Osteoblast (primary cell): ENCODE measurements at regions not wholly inside any gene's neighbourhood (a gene's known extent, or its start where the extent isn't known, plus 50 kb on each side); places are given as distances from the start of the nearest gene placed in this dataset.

Experiments
- DNase-seq: peaks from one replicate; pipeline ENCODE4 v3.0.0; 2011; ENCODE audit warnings: low spot score, mixed read lengths; ENCODE audit not compliant: insufficient read length; ENCODE audit errors: missing footprints
- H2AFZ ChIP-seq: 2 replicates; pipeline ENCODE4 v1.6.0; 2011; ENCODE audit warnings: mild to moderate bottlenecking, low read length
- H3K27ac ChIP-seq: 2 replicates; pipeline ENCODE4 v1.5.1; 2011; ENCODE audit warnings: mild to moderate bottlenecking, low read depth, low read length, moderate library complexity
- H3K27me3 ChIP-seq: 2 replicates; pipeline ENCODE4 v1.6.0; 2012; ENCODE audit warnings: mild to moderate bottlenecking, control low read depth, inconsistent platforms, low read length, moderate library complexity; ENCODE audit not compliant: insufficient read depth
- H3K36me3 ChIP-seq: 2 replicates; pipeline ENCODE4 v1.5.1; 2011; ENCODE audit warnings: mild to moderate bottlenecking, low read length, control low read depth, moderate library complexity; ENCODE audit not compliant: insufficient read depth
- H3K4me1 ChIP-seq: 2 replicates; pipeline ENCODE4 v1.5.1; 2011; ENCODE audit warnings: mild to moderate bottlenecking, low read length, control low read depth, moderate library complexity; ENCODE audit not compliant: insufficient read depth
- H3K4me2 ChIP-seq: 2 replicates; pipeline ENCODE4 v1.6.0; 2011; ENCODE audit warnings: mild to moderate bottlenecking, low read length; ENCODE audit not compliant: insufficient read depth
- H3K4me3 ChIP-seq: fragments of 200-600 bp; sonication (generic); 3 replicates; pipeline ENCODE4 v1.5.1; 2012; ENCODE audit warnings: mild to moderate bottlenecking, low read length, inconsistent platforms; ENCODE audit not compliant: insufficient read depth
- H3K79me2 ChIP-seq: 2 replicates; pipeline ENCODE4 v1.6.0; 2012; ENCODE audit warnings: mild to moderate bottlenecking, low read length, control low read depth, inconsistent platforms; ENCODE audit not compliant: insufficient read depth
- H3K9me3 ChIP-seq: 2 replicates; pipeline ENCODE4 v1.5.1; 2011; ENCODE audit warnings: low read depth, low read length, control low read depth
- H4K20me1 ChIP-seq: 2 replicates; pipeline ENCODE4 v1.6.0; 2012; ENCODE audit warnings: mild to moderate bottlenecking, low read length, control low read depth; ENCODE audit not compliant: insufficient read depth
- TF ChIP-seq, protein P1 (sequence below): IDR thresholded peaks from 2 replicates; pipeline ENCODE4 v1.5.1; 2011; ENCODE audit warnings: mild to moderate bottlenecking, low read depth, low read length, moderate library complexity; ENCODE audit errors: extremely low read depth

DNA sequence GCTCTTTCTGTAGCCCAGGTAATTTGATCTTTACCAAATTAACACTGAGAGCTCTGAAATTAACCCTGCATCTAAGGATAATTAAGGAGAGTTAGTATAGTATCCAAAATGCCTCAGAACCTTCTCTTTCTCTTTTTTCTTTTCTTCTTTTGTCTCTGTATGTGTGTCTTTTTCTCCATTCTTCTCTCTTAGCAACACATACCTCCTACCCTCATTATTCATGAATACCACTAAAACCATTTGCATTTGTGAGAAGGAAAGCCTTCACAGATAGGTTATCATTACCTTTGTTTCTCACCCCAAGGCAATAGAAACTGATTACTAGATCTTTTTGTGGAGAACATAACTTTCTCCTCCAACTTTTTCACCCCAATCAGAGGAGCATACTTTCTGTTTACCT lies 376.5 kb upstream of the NXPH2 start:
- Histone ChIP-seq H3K27ac (no peak overlapping the region), H3K9me3 (no peaks in the 10 kb centered on the region), H3K4me2 (no peak overlapping the region), H3K27me3 (no peaks in the 10 kb centered on the region), H3K79me2 (no peaks in the 10 kb centered on the region), H3K36me3 (no peaks in the 10 kb centered on the region), H3K4me1 (no peaks in the 10 kb centered on the region), H4K20me1 (no peaks in the 10 kb centered on the region), H3K4me3 (no peak overlapping the region), H2AFZ (no peak overlapping the region)
- TF ChIP-seq, protein P1, sequence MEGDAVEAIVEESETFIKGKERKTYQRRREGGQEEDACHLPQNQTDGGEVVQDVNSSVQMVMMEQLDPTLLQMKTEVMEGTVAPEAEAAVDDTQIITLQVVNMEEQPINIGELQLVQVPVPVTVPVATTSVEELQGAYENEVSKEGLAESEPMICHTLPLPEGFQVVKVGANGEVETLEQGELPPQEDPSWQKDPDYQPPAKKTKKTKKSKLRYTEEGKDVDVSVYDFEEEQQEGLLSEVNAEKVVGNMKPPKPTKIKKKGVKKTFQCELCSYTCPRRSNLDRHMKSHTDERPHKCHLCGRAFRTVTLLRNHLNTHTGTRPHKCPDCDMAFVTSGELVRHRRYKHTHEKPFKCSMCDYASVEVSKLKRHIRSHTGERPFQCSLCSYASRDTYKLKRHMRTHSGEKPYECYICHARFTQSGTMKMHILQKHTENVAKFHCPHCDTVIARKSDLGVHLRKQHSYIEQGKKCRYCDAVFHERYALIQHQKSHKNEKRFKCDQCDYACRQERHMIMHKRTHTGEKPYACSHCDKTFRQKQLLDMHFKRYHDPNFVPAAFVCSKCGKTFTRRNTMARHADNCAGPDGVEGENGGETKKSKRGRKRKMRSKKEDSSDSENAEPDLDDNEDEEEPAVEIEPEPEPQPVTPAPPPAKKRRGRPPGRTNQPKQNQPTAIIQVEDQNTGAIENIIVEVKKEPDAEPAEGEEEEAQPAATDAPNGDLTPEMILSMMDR, result no peak
- DNase-seq, result no peak

- H3K4me2 ChIP-seq, result no peak overlapping the region
- H3K4me1 ChIP-seq, result no peaks in the 10 kb centered on the region
- no peaks in the 10 kb centered on the region for H3K27me3 ChIP-seq
- DNase-seq, result no peak
- no peak overlapping the region for H3K4me3 ChIP-seq
- H3K79me2 ChIP-seq, result no peaks in the 10 kb centered on the region
- H3K27ac ChIP-seq, result no peak overlapping the region
- no peaks in the 10 kb centered on the region for H4K20me1 ChIP-seq
- no peak overlapping the region for H2AFZ ChIP-seq
- TF ChIP-seq, protein P1, result no peak
- no peaks in the 10 kb centered on the region for H3K36me3 ChIP-seq
- no peaks in the 10 kb centered on the region for H3K9me3 ChIP-seq
These were observed 375.8 kb upstream of the NXPH2 start for GRCh38 chr2:139155991-139156390.

DNA sequence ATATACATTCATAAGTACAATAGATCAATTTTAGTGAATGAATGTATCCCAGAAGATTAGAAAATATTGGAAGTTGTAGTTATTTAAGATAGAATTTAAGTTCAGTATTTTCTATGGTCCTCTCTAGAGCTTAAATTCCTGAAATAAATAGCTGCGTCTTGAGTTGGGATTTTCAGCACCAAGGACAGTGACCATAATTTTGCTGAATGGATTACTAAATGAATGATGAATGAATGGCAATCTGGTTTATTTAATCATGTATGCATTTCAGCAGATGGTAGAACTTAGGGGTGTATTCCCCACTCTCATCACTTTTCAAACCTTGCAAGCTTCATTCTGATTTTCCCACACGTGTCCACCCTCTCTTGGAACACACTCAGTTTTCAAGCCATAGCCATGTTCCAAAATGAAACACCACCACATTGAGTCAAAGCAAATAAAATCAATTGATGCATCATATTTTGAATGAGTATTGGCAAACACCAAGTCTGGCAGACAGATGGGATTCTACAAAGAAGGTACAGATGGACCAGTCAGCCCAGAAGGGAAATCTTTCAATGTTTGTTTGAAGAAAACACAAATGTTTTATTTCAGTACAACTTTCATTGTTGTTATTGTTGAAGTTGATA lies 362.2 kb upstream of the NXPH2 start:
- TF ChIP-seq, protein P1, result no peak
- no peaks in the 10 kb centered on the region for H3K4me1 ChIP-seq
- no peak overlapping the region for H3K4me2 ChIP-seq
- no peaks in the 10 kb centered on the region for H3K9me3 ChIP-seq
- no peaks in the 10 kb centered on the region for H4K20me1 ChIP-seq
- no peak for DNase-seq
- no peak overlapping the region for H3K27ac ChIP-seq
- H2AFZ ChIP-seq, result no peak overlapping the region
- H3K79me2 ChIP-seq, result no peaks in the 10 kb centered on the region
- H3K27me3 ChIP-seq, result no peaks in the 10 kb centered on the region
- H3K4me3 ChIP-seq, result no peak overlapping the region
- no peaks in the 10 kb centered on the region for H3K36me3 ChIP-seq

DNA sequence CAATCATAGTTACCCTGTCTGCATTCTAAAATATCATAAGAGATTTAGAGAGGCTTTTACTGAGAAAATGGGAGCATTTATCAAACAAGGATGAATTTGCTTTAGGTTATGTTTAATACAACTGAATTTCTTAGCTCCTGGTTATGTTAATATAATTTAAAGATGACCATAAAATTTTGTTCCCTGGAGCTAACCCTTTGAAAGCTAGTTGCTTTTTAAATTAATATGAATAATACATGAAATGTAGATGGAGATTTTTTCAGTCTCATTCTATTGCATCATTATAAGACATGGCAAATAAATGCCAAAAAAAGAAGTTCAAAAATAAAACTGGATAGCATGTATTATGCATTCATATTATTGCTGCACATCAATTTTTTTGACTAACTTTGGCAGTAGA lies 344.1 kb upstream of the NXPH2 start:
- DNase-seq, result no peak
- Histone ChIP-seq H3K9me3 (no peaks in the 10 kb centered on the region), H3K36me3 (no peaks in the 10 kb centered on the region), H4K20me1 (no peaks in the 10 kb centered on the region), H3K4me3 (no peak overlapping the region), H3K27me3 (no peaks in the 10 kb centered on the region), H3K4me1 (no peaks in the 10 kb centered on the region), H3K79me2 (no peaks in the 10 kb centered on the region), H2AFZ (no peak overlapping the region), H3K4me2 (no peak overlapping the region), H3K27ac (no peak overlapping the region)
- TF ChIP-seq, protein P1, result no peak
